Hepatocyte (in vitro differentiated cells): ENCODE measurements at regions not wholly inside any gene's neighbourhood (a gene's known extent, or its start where the extent isn't known, plus 50 kb on each side); places are given as distances from the start of the nearest gene placed in this dataset.

Experiments used
- EZH2 ChIP-seq: fragments of 200-600 bp; sonication (generic); IDR thresholded peaks from 2 replicates; pipeline ENCODE4 v1.6.1; 2016; ENCODE audit warnings: antibody characterized with exemption, mild to moderate bottlenecking, borderline replicate concordance
- EZH2phosphoT487 ChIP-seq: fragments of 200-600 bp; sonication (generic); IDR thresholded peaks from one replicate; pipeline ENCODE4 v1.6.1; 2018; ENCODE audit warnings: antibody characterized with exemption, mild to moderate bottlenecking, low read depth, moderate library complexity; ENCODE audit not compliant: unreplicated experiment, severe bottlenecking

DNA sequence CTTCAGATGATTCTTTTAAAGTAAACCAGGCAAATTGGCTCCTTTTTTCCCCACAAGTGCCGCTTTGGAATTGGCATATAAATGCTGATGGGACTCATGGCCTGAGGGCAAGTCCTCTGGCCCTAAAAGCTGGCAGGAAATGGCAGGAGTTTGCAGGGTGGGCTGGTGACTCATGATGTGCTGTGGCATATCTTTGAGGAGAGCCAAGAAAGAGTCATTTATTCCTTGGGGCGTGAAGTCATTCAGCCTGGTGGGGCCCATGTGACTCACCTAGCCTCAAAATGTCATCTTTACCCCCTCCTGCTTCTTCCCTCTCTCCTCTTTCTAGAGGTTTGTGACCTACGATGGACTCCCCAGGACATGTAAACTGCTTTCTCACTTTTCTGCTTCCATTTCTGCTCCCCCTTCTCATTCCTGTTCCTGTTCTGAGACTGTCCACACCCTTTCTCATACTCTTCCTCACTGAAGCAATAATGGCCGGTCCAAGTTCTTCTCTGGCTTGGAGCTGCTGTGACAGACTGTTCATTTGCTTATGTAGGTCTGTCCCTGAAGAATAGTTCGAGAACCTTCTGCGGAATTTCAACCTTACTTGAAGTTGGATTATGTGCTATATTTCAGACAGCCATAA is 326.1 kb downstream of the SATB1 start:
- TF ChIP-seq EZH2 (no peak), EZH2phosphoT487 (no peak)
